Upper lobe of right lung (tissue), 1 donor: ENCODE measurements at regions not wholly inside any gene's neighbourhood (a gene's known extent, or its start where the extent isn't known, plus 50 kb on each side); places are given as distances from the start of the nearest gene placed in this dataset.
"Not testable (repeated sequence)": the region's sequence is repeated elsewhere in the genome, so short reads cannot be mapped to it uniquely, and the experiment has no call there.

ENCODE experiments used
- ATAC-seq: fragments of 200-7000 bp; cut with Tn5 transposase; one replicate; pipeline ENCODE4 v1.9.1; 2020; ENCODE audit warnings: mild to moderate bottlenecking, moderate library complexity
- DNase-seq: peaks from one replicate; pipeline ENCODE4 v3.0.0-alpha.2; 2020
- H3K27ac ChIP-seq: fragments of 200-600 bp; one replicate; pipeline ENCODE4 v1.8.0; 2022
- H3K27me3 ChIP-seq: fragments of 200-600 bp; one replicate; pipeline ENCODE4 v1.8.0; 2022; ENCODE audit warnings: mild to moderate bottlenecking
- H3K36me3 ChIP-seq: fragments of 200-600 bp; one replicate; pipeline ENCODE4 v1.8.0; 2022
- H3K4me1 ChIP-seq: fragments of 200-600 bp; one replicate; pipeline ENCODE4 v1.8.0; 2022
- H3K4me3 ChIP-seq: fragments of 200-600 bp; one replicate; pipeline ENCODE4 v1.8.0; 2022; ENCODE audit warnings: mild to moderate bottlenecking
- H3K9me3 ChIP-seq: fragments of 200-600 bp; one replicate; pipeline ENCODE4 v1.8.0; 2022
- CTCF ChIP-seq: fragments of 200-600 bp; IDR thresholded peaks from one replicate; pipeline ENCODE4 v1.8.0; 2022; ENCODE audit warnings: antibody characterized with exemption
- intact Hi-C: fragments of 100-400 bp; cut with DNase I; formaldehyde crosslinking; loops from one replicate; pipeline ENCODE4 v1.11.0; 2022
- donor health status: DM: no; HTN: yes; CAD: no; lungs with severe emphysema.

GRCh38 chrX:149420566-149420965 lies 84.5 kb downstream of the IDS start:
- H3K27ac ChIP-seq, ATAC-seq, H3K9me3 ChIP-seq, H3K36me3 ChIP-seq, H3K4me3 ChIP-seq, DNase-seq, H3K4me1 ChIP-seq, H3K27me3 ChIP-seq, intact Hi-C loops: not testable (repeated sequence)

- Histone ChIP-seq H3K27me3 (no peaks in the 10 kb centered on the region), H3K4me3 (no peak overlapping the region), H3K36me3 (no peaks in the 10 kb centered on the region), H3K4me1 (no peaks in the 10 kb centered on the region), H3K27ac (no peak overlapping the region), H3K9me3 (no peaks in the 10 kb centered on the region)
- TF ChIP-seq CTCF: no peak
- ATAC-seq (no peak), DNase-seq (no peak)
- intact Hi-C loops: no loop called here
Measured at GRCh38 chrX:149398027-149398426, 107.1 kb downstream of the IDS start.

- Histone ChIP-seq H3K36me3 (no peaks in the 10 kb centered on the region), H3K4me1 (no peaks in the 10 kb centered on the region), H3K4me3 (no peak overlapping the region), H3K27ac (no peak overlapping the region), H3K27me3 (no peaks in the 10 kb centered on the region), H3K9me3 (no peaks in the 10 kb centered on the region)
- no peak for TF ChIP-seq CTCF
- intact Hi-C loops: no loop called here
- DNase-seq: no peak
- no peak for ATAC-seq
Measured at GRCh38 chrX:149392921-149393320, 112.2 kb downstream of the IDS start.

- Histone ChIP-seq H3K36me3 (no peaks in the 10 kb centered on the region), H3K9me3 (no peaks in the 10 kb centered on the region), H3K4me1 (no peaks in the 10 kb centered on the region), H3K27me3 (no peaks in the 10 kb centered on the region), H3K27ac (no peak overlapping the region), H3K4me3 (no peak overlapping the region)
- ATAC-seq (no peak), DNase-seq (no peak)
- intact Hi-C loops: no loop called here
- no peak for TF ChIP-seq CTCF
Measured at GRCh38 chrX:149383852-149384251, 121.3 kb downstream of the IDS start.

GRCh38 chrX:149374751-149375150 lies 130.4 kb downstream of the IDS start:
- Histone ChIP-seq H3K4me3 (no peak overlapping the region), H3K27ac (no peak overlapping the region), H3K27me3 (no peaks in the 10 kb centered on the region), H3K4me1 (no peaks in the 10 kb centered on the region), H3K9me3 (no peaks in the 10 kb centered on the region), H3K36me3 (no peaks in the 10 kb centered on the region)
- no peak for DNase-seq
- TF ChIP-seq CTCF: no peak
- intact Hi-C loops: no loop called here
- ATAC-seq: no peak

GRCh38 chrX:149372866-149373265 lies 132.2 kb downstream of the IDS start:
- ATAC-seq: no peak
- intact Hi-C loops: no loop called here
- Histone ChIP-seq H3K4me1 (no peaks in the 10 kb centered on the region), H3K36me3 (no peaks in the 10 kb centered on the region), H3K27ac (no peak overlapping the region), H3K9me3 (no peaks in the 10 kb centered on the region), H3K27me3 (no peaks in the 10 kb centered on the region), H3K4me3 (no peak overlapping the region)
- no peak for TF ChIP-seq CTCF
- no peak for DNase-seq
